Mammary epithelial cell (primary cell): ENCODE measurements at regions not wholly inside any gene's neighbourhood (a gene's known extent, or its start where the extent isn't known, plus 50 kb on each side); places are given as distances from the start of the nearest gene placed in this dataset.

Experiments used
- CTCF ChIP-seq, 2 donors: IDR thresholded peaks in 1 of 2; conservative IDR thresholded peaks in 1 of 2; 2 replicates each; pipeline ENCODE4 v1.5.1; 2011 to 2012; ENCODE audit warnings: inconsistent platforms in 2 of 2, low read length in 2 of 2, mild to moderate bottlenecking in 2 of 2, control low read depth in 1 of 2, low read depth in 1 of 2; ENCODE audit not compliant: insufficient read depth in 1 of 2; ENCODE audit errors: extremely low read depth in 1 of 2
- EZH2 ChIP-seq: IDR thresholded peaks from 2 replicates; pipeline ENCODE4 v1.6.1; 2012; ENCODE audit warnings: low read length, inconsistent platforms, borderline replicate concordance

DNA sequence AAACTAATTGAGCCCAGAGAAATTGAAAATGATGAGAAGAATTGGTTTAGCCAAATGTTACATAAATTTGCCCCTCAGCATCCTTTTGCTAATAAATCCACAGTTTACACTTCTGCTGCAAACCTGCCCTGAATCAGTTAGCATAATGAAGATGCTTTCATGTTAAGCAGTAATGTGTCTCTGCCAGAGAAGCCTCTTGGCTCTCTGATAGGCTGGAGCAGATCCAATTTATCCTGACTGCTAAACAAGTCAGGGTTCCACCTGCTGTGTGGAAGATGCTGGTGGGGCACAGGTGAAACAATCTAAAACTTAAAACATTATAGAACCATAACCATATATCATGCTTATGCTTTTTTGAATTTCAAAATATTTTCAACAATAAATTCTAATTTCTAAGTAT lies 946.8 kb downstream of the OTOL1 start:
- no peak for TF ChIP-seq CTCF (conservative IDR thresholded peaks at IDR 0.05 in 1 of 2, IDR thresholded peaks at IDR 0.05 in 1 of 2; ENCODE audit: extremely low read depth in 1 of 2, insufficient read depth in 1 of 2, low read depth in 1 of 2, low read length in 2 of 2)
- no peak for TF ChIP-seq EZH2
